CD8-positive, alpha-beta memory T cell (primary cell): ENCODE measurements at regions not wholly inside any gene's neighbourhood (a gene's known extent, or its start where the extent isn't known, plus 50 kb on each side); places are given as distances from the start of the nearest gene placed in this dataset.

Experiments
- CTCF ChIA-PET: fragments of 350-600 bp; sonication (Branson Sonifier 250); formaldehyde crosslinking; loops from one replicate; lab custom pipeline; 2021; ENCODE audit warnings: antibody characterized with exemption; lab: Charles Lee
- POLR2A ChIA-PET: fragments of 350-600 bp; sonication (Branson Sonifier 250); formaldehyde crosslinking; loops from one replicate; lab custom pipeline; 2021; ENCODE audit warnings: antibody characterized with exemption; lab: Charles Lee
- DNase-seq, 5 donors: peaks; one replicate each; pipeline versions ENCODE4 v3.0.0 to v3.0.0-alpha.2; 2020 to 2022; ENCODE audit warnings: mixed read lengths in 1 of 5
- H3K27ac ChIP-seq: one replicate; pipeline ENCODE4 v1.7.0; 2013; ENCODE audit warnings: low read depth, mild to moderate bottlenecking, low read length, moderate library complexity
- H3K27me3 ChIP-seq: 2 replicates; pipeline ENCODE4 v1.7.0; 2013; ENCODE audit warnings: low read length, mild to moderate bottlenecking; ENCODE audit not compliant: insufficient read depth, poor library complexity, severe bottlenecking
- H3K36me3 ChIP-seq: 2 replicates; pipeline ENCODE4 v1.7.0; 2013; ENCODE audit warnings: mild to moderate bottlenecking, low read length, moderate library complexity; ENCODE audit not compliant: insufficient read depth
- H3K4me1 ChIP-seq: 2 replicates; pipeline ENCODE4 v1.7.0; 2013; ENCODE audit warnings: mild to moderate bottlenecking, low read length, moderate library complexity; ENCODE audit not compliant: insufficient read depth
- H3K4me3 ChIP-seq: 2 replicates; pipeline ENCODE4 v1.7.0; 2013; ENCODE audit warnings: mild to moderate bottlenecking, low read length
- H3K9me3 ChIP-seq: 2 replicates; pipeline ENCODE4 v1.7.0; 2013; ENCODE audit warnings: mild to moderate bottlenecking, low read length
- H3K27ac Mint-ChIP-seq, 8 donors: one replicate each; pipeline ENCODE4 v1.8.0; 2020 to 2021; ENCODE audit warnings: mixed read lengths in 8 of 8, mild to moderate bottlenecking in 6 of 8, inconsistent platforms in 3 of 8, moderate library complexity in 3 of 8
- H3K27me3 Mint-ChIP-seq, 2 donors: one replicate each; pipeline ENCODE4 v1.8.0; 2020 to 2021; ENCODE audit warnings: mixed read lengths in 2 of 2, mild to moderate bottlenecking in 1 of 2, moderate library complexity in 1 of 2
- H3K36me3 Mint-ChIP-seq, 3 donors: one replicate each; pipeline ENCODE4 v1.8.0; 2020 to 2021; ENCODE audit warnings: mixed read lengths in 3 of 3, inconsistent platforms in 1 of 3, mild to moderate bottlenecking in 1 of 3
- H3K4me1 Mint-ChIP-seq, 3 donors: one replicate each; pipeline ENCODE4 v1.8.0; 2020 to 2021; ENCODE audit warnings: mixed read lengths in 3 of 3, inconsistent platforms in 1 of 3, mild to moderate bottlenecking in 1 of 3
- H3K4me3 Mint-ChIP-seq, 7 donors: one replicate each; pipeline ENCODE4 v1.8.0; 2020 to 2021; ENCODE audit warnings: mixed read lengths in 7 of 7, mild to moderate bottlenecking in 6 of 7, moderate library complexity in 4 of 7, inconsistent platforms in 2 of 7
- H3K9me3 Mint-ChIP-seq, 5 donors: one replicate each; pipeline ENCODE4 v1.8.0; 2020 to 2022; ENCODE audit warnings: mixed read lengths in 5 of 5, mild to moderate bottlenecking in 3 of 5, moderate library complexity in 2 of 5, inconsistent platforms in 1 of 5

DNA sequence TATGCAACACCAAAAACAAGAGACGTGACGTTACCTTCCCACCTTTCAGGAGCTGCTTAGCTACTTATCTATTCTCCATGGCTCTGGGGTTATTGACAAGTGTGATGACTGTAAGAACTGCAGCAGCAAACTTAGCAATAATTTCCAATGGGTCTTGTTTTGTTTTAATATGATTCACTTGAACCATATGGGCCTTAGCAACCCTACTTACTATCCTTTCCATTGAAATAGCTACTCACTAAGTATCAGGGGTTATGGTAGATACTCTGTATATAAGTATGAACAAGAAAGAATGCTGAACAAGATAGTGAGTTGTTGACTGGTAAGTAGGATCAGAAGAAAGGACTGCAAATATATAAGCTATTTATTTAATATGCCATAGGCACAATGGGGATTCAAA is 69.3 kb upstream of the BBX start:
- CTCF ChIA-PET: interaction anchor here (1.0 kb wide), 1 partner anchor 13 kb away, joined by 3 read pairs; no protein-coding TSS in a partner anchor

DNA sequence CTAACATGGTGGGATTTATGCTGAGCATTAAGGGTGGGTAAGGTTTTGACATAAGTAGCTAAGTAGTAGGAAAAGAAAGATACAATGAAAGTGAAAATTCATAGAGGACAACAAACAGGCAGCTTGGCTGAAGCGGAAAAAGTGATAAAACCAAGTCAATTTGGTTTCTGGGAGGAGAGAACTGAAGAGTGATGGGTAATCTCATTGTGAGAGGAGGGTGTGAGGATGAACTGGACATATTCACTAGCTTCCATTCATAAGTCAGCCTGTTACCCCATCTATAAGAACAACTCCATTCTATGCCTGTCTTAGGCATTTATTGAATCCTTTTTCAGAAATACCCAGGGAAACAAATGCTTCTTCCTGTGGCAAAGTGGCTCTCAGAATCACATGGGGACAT is 67.1 kb upstream of the BBX start:
- Mint-ChIP-seq H3K9me3 (no peaks in the 10 kb centered on the region), H3K27me3 (peaks cover 2 to 3% of the 10 kb centered on the region in 2 donors), H3K27ac (no peak overlapping the region), H3K4me3 (no peak overlapping the region), H3K36me3 (no peaks in the 10 kb centered on the region), H3K4me1 (no peaks in the 10 kb centered on the region)
- Histone ChIP-seq H3K9me3 (no peaks in the 10 kb centered on the region), H3K4me3 (no peak overlapping the region), H3K4me1 (no peaks in the 10 kb centered on the region), H3K27ac (no peak overlapping the region), H3K36me3 (no peaks in the 10 kb centered on the region), H3K27me3 (no peaks in the 10 kb centered on the region)
- CTCF ChIA-PET: no interaction called here
- POLR2A ChIA-PET: no interaction called here
- no peak for DNase-seq

More for the DNA sequence above, 69.3 kb upstream of the BBX start:
- no peaks in the 10 kb centered on the region for H3K4me1 ChIP-seq
- H3K27me3 Mint-ChIP-seq: peaks cover 2 to 6% of the 10 kb centered on the region in 2 donors
- POLR2A ChIA-PET: interaction anchor here (0.6 kb wide), 1 partner anchor 71 kb away, joined by 3 read pairs; no protein-coding TSS in a partner anchor
- no peaks in the 10 kb centered on the region for H3K27me3 ChIP-seq
- no peak overlapping the region for H3K27ac Mint-ChIP-seq
- H3K9me3 Mint-ChIP-seq: no peaks in the 10 kb centered on the region
- H3K4me1 Mint-ChIP-seq: no peaks in the 10 kb centered on the region
- H3K36me3 Mint-ChIP-seq: no peaks in the 10 kb centered on the region
- no peak overlapping the region for H3K4me3 Mint-ChIP-seq
- no peaks in the 10 kb centered on the region for H3K9me3 ChIP-seq
- no peak overlapping the region for H3K27ac ChIP-seq
- no peak overlapping the region for H3K4me3 ChIP-seq
- no peak for DNase-seq
- no peaks in the 10 kb centered on the region for H3K36me3 ChIP-seq

DNA sequence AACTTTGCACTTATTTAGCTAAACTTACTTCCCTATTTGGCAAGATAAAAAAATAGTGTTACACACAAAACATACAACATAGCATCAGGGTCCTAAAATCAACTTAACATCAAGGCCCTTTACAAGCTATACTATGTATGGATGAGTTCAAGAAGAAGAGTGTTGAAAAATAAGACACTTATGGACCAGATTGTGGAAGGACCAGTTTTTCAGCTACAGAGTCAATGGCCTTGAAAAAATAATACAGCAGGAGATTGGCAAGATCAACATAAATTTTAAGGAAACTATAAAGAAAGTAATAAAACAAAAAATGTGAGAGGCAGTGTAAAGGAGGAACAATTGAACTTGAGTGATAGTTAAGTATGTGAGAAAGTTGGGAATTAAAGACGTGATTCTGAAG is 66.3 kb upstream of the BBX start:
- no peak for DNase-seq
- no peak overlapping the region for H3K27ac ChIP-seq
- Mint-ChIP-seq H3K27ac (no peak overlapping the region), H3K4me1 (no peaks in the 10 kb centered on the region), H3K27me3 (peaks cover 2 to 3% of the 10 kb centered on the region in 2 donors), H3K9me3 (no peaks in the 10 kb centered on the region), H3K36me3 (no peaks in the 10 kb centered on the region), H3K4me3 (no peak overlapping the region)
- POLR2A ChIA-PET: no interaction called here
- H3K36me3 ChIP-seq: no peaks in the 10 kb centered on the region
- CTCF ChIA-PET: no interaction called here
- no peaks in the 10 kb centered on the region for H3K9me3 ChIP-seq
- H3K27me3 ChIP-seq: no peaks in the 10 kb centered on the region
- H3K4me1 ChIP-seq: no peaks in the 10 kb centered on the region
- H3K4me3 ChIP-seq: no peak overlapping the region

DNA sequence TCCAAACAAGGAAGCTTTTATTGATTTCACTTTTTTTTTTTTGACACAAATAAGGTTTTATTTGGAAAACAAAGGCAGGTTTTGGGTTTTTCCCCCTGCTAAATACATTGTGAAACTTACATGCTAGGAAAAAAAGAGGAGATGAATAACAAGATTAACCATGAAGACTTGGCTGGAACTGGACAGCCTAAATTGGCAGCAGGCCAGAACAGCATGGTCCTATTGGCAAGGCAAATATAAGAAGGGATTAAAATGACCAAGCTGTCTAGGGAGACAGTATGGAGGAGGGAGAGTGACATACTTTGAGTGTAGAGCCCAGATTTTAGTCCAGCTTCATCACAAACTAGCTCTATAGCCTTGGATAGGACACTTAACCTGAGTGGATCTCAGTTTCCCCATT is 63.9 kb upstream of the BBX start:
- H3K9me3 ChIP-seq: no peaks in the 10 kb centered on the region
- CTCF ChIA-PET: no interaction called here
- no peaks in the 10 kb centered on the region for H3K27me3 ChIP-seq
- POLR2A ChIA-PET: no interaction called here
- no peak for DNase-seq
- Mint-ChIP-seq H3K4me3 (no peak overlapping the region), H3K36me3 (no peaks in the 10 kb centered on the region), H3K27ac (no peak overlapping the region), H3K27me3 (peaks cover 2 to 9% of the 10 kb centered on the region in 2 donors), H3K4me1 (no peaks in the 10 kb centered on the region), H3K9me3 (no peaks in the 10 kb centered on the region)
- H3K4me1 ChIP-seq: no peaks in the 10 kb centered on the region
- no peak overlapping the region for H3K4me3 ChIP-seq
- H3K36me3 ChIP-seq: no peaks in the 10 kb centered on the region
- no peak overlapping the region for H3K27ac ChIP-seq

DNA sequence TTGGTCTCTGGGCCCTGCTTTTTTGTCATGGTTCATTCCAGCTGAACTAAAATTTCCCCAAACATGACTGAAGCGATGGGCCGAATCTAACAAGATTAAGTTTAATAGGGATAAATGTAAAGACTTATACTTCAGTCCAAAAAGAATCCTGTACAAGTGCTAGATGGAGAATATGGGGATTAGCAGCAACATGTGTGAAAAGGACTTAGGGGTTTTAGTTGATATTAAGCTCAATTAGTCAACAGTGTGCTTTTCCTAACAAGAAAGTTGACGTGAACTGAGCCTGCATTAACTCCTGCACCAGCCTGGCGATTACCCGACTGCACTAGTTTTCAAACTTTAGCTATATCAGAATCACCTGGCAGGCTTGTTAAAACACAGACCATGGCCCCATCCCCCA is 61.0 kb upstream of the BBX start:
- DNase-seq: no peak
- CTCF ChIA-PET: interaction anchor here (1.3 kb wide), 1 partner anchor 225 kb away, joined by 3 read pairs; no protein-coding TSS in a partner anchor
- H3K36me3 ChIP-seq: no peaks in the 10 kb centered on the region
- no peaks in the 10 kb centered on the region for H3K4me1 ChIP-seq
- H3K27me3 Mint-ChIP-seq: peaks cover 4 to 17% of the 10 kb centered on the region in 2 donors
- H3K4me1 Mint-ChIP-seq: no peaks in the 10 kb centered on the region
- H3K27ac ChIP-seq: no peak overlapping the region
- no peaks in the 10 kb centered on the region for H3K36me3 Mint-ChIP-seq
- no peak overlapping the region for H3K4me3 Mint-ChIP-seq
- no peak overlapping the region for H3K4me3 ChIP-seq
- H3K27ac Mint-ChIP-seq: no peak overlapping the region
- H3K9me3 Mint-ChIP-seq: no peaks in the 10 kb centered on the region
- H3K9me3 ChIP-seq: no peaks in the 10 kb centered on the region
- H3K27me3 ChIP-seq: no peaks in the 10 kb centered on the region
- POLR2A ChIA-PET: no interaction called here

DNA sequence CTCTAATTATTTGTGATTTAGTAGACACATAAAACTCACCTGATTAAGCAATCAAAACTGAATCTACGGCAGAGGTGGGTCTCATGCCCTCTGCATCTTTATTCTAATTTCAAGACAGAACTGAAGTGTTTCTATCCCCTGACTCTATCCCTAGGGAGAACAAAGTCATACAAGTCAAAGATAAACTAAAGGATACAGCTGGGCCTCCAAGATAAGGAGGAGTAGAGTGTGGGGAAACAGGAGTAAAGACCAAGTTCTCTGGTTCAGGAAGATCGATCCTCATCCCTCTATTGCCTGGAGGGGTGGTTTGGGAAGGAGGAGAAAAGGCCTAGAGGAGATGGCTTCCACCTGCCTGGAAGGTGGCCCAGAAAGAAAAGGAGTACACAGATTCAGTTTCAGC is 58.7 kb upstream of the BBX start:
- Mint-ChIP-seq H3K36me3 (no peaks in the 10 kb centered on the region), H3K27me3 (peaks cover 7 to 22% of the 10 kb centered on the region in 2 donors), H3K4me1 (no peaks in the 10 kb centered on the region), H3K9me3 (no peaks in the 10 kb centered on the region), H3K4me3 (no peak overlapping the region), H3K27ac (no peak overlapping the region)
- ChIA-PET POLR2A (no interaction called here), CTCF (no interaction called here)
- Histone ChIP-seq H3K27ac (no peak overlapping the region), H3K4me3 (no peak overlapping the region), H3K27me3 (no peaks in the 10 kb centered on the region), H3K4me1 (no peaks in the 10 kb centered on the region), H3K36me3 (no peaks in the 10 kb centered on the region), H3K9me3 (no peaks in the 10 kb centered on the region)
- no peak for DNase-seq

DNA sequence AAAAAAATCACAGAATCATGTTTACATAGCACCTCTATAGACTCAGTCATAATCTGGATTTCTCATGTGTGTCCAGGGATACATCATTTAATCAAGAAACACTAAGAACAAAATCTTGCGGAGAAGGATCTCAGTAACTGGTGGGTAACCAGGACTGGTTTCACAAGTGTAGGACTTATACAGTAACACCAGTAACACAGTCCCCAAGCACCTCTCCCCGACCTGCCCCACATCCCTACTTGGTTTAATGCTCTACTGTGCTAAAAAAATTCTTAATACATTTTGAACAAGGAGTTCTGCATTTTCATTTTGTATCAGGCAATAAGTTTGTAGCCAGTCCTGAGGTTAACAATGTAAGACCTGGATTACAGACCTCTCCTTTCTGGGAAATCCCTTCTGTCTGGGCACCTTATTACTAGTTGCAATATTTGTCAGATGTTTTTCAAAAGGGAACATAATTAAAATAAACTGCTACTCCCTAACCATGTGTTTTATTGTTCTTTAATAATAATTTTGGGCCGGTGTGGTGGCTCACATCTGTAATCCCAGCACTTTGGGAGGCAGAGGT is 57.6 kb upstream of the BBX start:
- Histone ChIP-seq H3K36me3 (no peaks in the 10 kb centered on the region), H3K27me3 (no peaks in the 10 kb centered on the region), H3K4me1 (no peaks in the 10 kb centered on the region), H3K27ac (no peak overlapping the region), H3K9me3 (no peaks in the 10 kb centered on the region), H3K4me3 (no peak overlapping the region)
- DNase-seq: no peak
- peaks cover 7 to 29% of the 10 kb centered on the region in 2 donors for H3K27me3 Mint-ChIP-seq
- H3K4me1 Mint-ChIP-seq: no peaks in the 10 kb centered on the region
- ChIA-PET CTCF (no interaction called here), POLR2A (no interaction called here)
- H3K4me3 Mint-ChIP-seq: no peak overlapping the region
- no peaks in the 10 kb centered on the region for H3K9me3 Mint-ChIP-seq
- no peak overlapping the region for H3K27ac Mint-ChIP-seq
- no peaks in the 10 kb centered on the region for H3K36me3 Mint-ChIP-seq

DNA sequence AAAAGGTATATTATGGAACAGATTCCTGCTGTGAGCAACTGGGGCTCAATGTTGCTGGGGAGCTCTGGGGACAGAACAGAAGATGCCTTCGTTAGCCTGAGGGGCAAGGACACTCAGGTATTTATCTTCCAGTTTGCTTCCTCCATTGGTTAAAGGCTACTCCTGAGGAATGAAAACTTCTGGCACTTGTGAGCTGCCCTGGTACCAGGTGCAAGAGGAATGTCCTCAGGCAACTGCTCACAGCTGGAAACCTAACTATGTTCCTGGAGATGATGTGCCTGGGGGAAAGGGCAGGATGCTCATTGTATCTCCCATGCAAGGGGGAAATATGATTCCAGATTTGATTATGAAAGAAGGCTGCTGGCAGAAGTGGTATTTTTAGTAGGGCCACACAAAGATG is 54.0 kb upstream of the BBX start:
- DNase-seq: no peak
- ChIA-PET CTCF (no interaction called here), POLR2A (no interaction called here)
- Histone ChIP-seq H3K9me3 (no peaks in the 10 kb centered on the region), H3K36me3 (no peaks in the 10 kb centered on the region), H3K27me3 (no peaks in the 10 kb centered on the region), H3K4me1 (no peaks in the 10 kb centered on the region), H3K27ac (no peak overlapping the region), H3K4me3 (no peak overlapping the region)
- H3K27me3 Mint-ChIP-seq: peaks cover 22 to 40% of the 10 kb centered on the region in 2 donors
- peaks cover 0 to 12% (median 9%) of the 10 kb centered on the region in 5 donors for H3K9me3 Mint-ChIP-seq
- no peak overlapping the region for H3K27ac Mint-ChIP-seq
- peaks cover 0 to 15% (median 0%) of the 10 kb centered on the region in 3 donors for H3K36me3 Mint-ChIP-seq
- no peaks in the 10 kb centered on the region for H3K4me1 Mint-ChIP-seq
- H3K4me3 Mint-ChIP-seq: no peak overlapping the region
